RWPE1 (cell line): ENCODE measurements at regions not wholly inside any gene's neighbourhood (a gene's known extent, or its start where the extent isn't known, plus 50 kb on each side); places are given as distances from the start of the nearest gene placed in this dataset.

Source experiments
- CTCF ChIA-PET: fragments of 350-600 bp; sonication (Branson Sonifier 250); formaldehyde crosslinking; extraction: SDS; loops from one replicate; lab custom pipeline; 2021; lab: Yijun Ruan, JAX
- POLR2A ChIA-PET: fragments of 400-600 bp; formaldehyde crosslinking; extraction: SDS; loops from one replicate; lab custom pipeline; 2020; ENCODE audit warnings: antibody characterized with exemption; ENCODE audit not compliant: low non-redundant PET; lab: Yijun Ruan, JAX
- DNase-seq: peaks from one replicate; pipeline ENCODE4 v3.0.0; 2012; ENCODE audit warnings: low spot score
- H3K27ac ChIP-seq: fragments of 450-650 bp; 2 replicates; pipeline ENCODE4 v1.5.1; 2017
- TF ChIP-seq, protein P1 (sequence below): fragments of 450-650 bp; conservative IDR thresholded peaks from 2 replicates; pipeline ENCODE4 v1.5.1; 2017; ENCODE audit warnings: low read depth, mild to moderate bottlenecking

DNA sequence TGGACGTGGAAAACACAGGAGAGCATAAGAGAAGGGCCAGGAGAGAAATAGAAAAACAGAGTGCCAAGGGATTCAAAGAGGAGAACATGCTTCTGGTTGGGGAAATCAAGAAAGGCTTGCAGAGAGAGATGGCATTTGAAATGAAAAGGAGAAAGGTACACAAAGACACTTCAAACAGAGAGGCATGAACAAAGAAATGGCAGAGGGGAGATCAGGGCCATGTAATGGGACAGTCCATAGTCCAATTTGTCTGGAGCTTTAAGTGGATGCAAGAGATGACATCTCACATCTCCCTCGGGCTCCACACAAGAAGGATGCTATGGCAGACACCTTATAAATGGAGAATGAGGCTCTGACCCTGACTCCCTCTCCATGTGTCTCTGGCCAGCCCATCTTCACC lies 331.1 kb downstream of the MLLT3 start:
- H3K27ac ChIP-seq, result no peak overlapping the region
- no peak for DNase-seq
- ChIA-PET POLR2A (no interaction called here), CTCF (interaction anchor here (0.8 kb wide), 1 partner anchor 10 kb away, joined by 3 read pairs; no protein-coding TSS in a partner anchor)
- TF ChIP-seq, protein P1, sequence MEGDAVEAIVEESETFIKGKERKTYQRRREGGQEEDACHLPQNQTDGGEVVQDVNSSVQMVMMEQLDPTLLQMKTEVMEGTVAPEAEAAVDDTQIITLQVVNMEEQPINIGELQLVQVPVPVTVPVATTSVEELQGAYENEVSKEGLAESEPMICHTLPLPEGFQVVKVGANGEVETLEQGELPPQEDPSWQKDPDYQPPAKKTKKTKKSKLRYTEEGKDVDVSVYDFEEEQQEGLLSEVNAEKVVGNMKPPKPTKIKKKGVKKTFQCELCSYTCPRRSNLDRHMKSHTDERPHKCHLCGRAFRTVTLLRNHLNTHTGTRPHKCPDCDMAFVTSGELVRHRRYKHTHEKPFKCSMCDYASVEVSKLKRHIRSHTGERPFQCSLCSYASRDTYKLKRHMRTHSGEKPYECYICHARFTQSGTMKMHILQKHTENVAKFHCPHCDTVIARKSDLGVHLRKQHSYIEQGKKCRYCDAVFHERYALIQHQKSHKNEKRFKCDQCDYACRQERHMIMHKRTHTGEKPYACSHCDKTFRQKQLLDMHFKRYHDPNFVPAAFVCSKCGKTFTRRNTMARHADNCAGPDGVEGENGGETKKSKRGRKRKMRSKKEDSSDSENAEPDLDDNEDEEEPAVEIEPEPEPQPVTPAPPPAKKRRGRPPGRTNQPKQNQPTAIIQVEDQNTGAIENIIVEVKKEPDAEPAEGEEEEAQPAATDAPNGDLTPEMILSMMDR, result no peak

DNA sequence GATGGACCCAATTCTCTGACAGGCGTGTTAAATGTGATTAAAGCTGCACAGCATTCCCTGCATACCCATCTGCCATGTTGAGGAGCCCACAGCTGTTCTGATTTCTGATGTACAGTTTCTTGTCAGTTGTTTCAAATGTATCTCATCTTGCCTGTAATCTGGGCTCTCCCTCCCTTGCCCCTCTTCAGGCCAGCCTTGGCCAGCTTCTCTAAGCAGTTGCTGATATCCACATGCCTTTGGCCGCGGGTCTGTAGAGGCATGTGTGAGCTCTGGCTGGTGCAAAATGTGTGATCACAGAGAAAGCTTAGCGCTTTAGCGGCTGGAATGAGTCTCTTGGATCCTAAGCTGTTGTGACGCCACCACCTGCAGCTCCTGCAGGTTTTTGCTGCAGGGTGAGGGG lies 332.0 kb downstream of the MLLT3 start:
- H3K27ac ChIP-seq, result no peak overlapping the region
- POLR2A ChIA-PET, result interaction anchor here (0.6 kb wide), 1 partner anchor 11 kb away, joined by 3 read pairs; no protein-coding TSS in a partner anchor
- DNase-seq, result no peak
- TF ChIP-seq, protein P1, result no peak
- CTCF ChIA-PET, result interaction anchor here (0.6 kb wide), 1 partner anchor 364 kb away, joined by 3 read pairs; no protein-coding TSS in a partner anchor

DNA sequence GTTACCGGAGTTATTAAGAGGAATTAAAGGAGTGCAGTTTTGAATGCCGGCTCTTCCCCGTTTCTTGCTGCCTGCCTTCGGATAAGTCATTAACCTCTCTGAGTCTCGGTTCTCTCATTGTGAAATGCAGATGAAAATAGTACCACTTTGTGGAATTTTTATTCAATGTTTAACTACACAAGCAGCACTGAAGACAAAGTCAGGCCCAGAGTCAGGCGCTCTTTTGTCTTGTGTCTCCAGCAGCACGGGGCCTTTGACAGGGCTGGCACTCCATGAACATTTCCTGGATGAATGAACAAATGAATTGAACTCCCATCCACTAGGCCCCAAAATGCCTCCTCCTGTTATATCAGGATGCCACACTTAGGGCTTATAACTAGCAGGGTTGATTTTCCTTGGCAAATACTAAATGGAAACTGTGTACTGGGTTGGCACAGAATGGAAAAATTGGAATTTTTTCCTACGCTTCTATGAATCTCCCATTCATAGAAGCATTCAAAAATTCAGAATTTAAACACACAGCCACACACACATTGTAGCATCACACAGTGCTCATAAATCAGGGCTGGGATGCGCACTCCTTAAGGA lies 332.8 kb downstream of the MLLT3 start:
- POLR2A ChIA-PET, result no interaction called here
- CTCF ChIA-PET, result no interaction called here
- H3K27ac ChIP-seq, result no peak overlapping the region
- DNase-seq, result no peak
- TF ChIP-seq, protein P1, result no peak

DNA sequence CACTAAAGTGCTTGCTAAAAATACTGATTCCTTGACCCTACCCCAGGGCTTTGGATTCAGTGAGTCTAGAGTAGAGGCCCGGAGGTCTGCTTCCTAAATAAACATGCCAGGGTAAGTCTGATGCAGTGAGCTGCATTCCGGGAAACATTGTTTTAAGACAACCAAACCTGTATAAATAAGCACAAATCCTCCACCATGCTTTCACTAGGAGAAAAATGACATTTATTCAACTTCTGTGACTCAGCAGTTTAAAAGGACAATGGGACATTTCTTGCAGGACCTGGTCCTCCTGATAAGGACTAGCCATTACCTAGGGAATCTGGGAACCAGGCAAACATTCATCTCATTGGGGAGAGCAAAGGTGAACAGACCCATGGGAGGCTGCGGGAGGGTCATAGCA lies 335.3 kb downstream of the MLLT3 start:
- CTCF ChIA-PET, result no interaction called here
- POLR2A ChIA-PET, result no interaction called here
- TF ChIP-seq, protein P1, result no peak
- H3K27ac ChIP-seq, result no peak overlapping the region
- DNase-seq, result no peak

DNA sequence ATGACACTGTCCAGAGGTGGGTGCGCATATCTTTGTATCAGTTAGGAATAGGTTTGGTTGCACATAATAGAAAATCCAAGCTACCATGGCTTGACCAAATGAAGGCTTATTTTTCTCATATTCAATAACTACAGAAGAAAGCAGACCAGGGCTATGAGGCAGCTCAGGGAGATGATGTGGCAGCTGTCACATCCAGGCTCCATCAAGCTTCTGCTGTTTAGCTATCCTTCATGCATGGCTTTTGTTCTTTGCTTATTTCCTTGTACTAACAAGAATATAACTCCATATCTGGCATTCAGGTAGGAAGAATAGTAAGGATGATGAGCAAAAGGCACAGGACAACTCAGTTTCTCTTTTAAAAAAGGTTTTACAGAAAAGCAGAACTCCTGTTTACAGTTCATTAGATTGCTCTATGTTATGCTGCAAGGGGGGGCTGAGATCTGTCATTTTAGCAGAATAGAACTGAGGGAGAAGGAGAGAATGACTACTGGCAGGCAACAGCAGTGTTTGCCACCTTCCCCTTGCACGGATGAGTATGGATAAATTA lies 336.1 kb downstream of the MLLT3 start:
- no peak for DNase-seq
- TF ChIP-seq, protein P1, result no peak
- POLR2A ChIA-PET, result no interaction called here
- H3K27ac ChIP-seq, result no peak overlapping the region
- CTCF ChIA-PET, result interaction anchor here (0.5 to 0.6 kb wide), 2 partner anchors 69 to 186 kb away, joined by 3 to 5 read pairs; no protein-coding TSS in a partner anchor

DNA sequence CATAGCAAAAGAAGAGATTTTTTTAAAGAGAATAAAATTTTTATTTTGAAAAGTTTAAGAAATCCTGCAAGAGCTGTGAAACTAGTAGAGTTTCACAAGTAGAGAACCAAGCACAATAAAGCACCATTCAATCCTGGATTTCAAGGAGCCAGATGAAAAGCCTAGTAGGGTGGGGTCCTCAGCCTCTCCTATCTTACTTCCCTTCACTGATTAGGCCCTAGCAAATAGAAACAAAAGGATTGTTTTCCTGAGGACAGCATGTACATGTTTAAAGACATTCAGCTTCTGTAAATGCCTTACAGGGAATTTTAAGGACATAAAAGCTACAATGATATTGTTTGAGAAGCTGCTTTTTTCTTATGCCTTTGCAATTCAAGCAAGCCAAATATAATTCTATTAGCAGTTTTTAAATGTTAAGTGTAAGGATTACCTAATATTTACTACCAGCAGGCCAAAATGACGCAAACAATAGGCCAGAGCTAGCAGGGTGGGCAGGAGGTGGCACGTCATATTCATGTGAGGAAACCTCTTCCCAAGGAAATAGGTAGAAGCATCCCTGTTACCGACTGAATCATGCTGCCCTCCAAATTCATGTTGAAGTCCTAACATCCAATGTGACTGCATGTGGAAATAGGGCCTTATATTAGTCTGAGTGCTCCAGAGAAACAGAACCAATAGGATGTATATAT lies 337.6 kb downstream of the MLLT3 start:
- TF ChIP-seq, protein P1, result no peak
- no peak for DNase-seq
- H3K27ac ChIP-seq, result no peak overlapping the region
- ChIA-PET CTCF (no interaction called here), POLR2A (no interaction called here)
